ENCODE measurements at regions not wholly inside any gene's neighbourhood (a gene's known extent, or its start where the extent isn't known, plus 50 kb on each side); places are given as distances from the start of the nearest gene placed in this dataset.
"Not testable (repeated sequence)": the region's sequence is repeated elsewhere in the genome, so short reads cannot be mapped to it uniquely, and the experiment has no call there.

GRCh38 chr17:83011676-83012075 lies 67.7 kb upstream of the METRNL start:
- H3K27me3 Mint-ChIP-seq, H3K9me3 Mint-ChIP-seq, POLR2A ChIA-PET, DNase-seq, H3K27ac Mint-ChIP-seq, H3K4me3 Mint-ChIP-seq, H3K4me1 Mint-ChIP-seq, ATAC-seq: not testable (repeated sequence)
- H3K36me3 Mint-ChIP-seq: peaks cover 0 to 10% (median 2%) of the 10 kb centered on the region in 3 donors

- POLR2A ChIA-PET: no interaction called here
- Mint-ChIP-seq H3K9me3 (no peaks in the 10 kb centered on the region), H3K27me3 (no peaks in the 10 kb centered on the region), H3K36me3 (peaks cover 0 to 8% (median 2%) of the 10 kb centered on the region in 3 donors), H3K27ac (peak overlapping the region in 1 of 10 donors; percentile 19), H3K4me1 (peaks cover 0 to 7% (median 3%) of the 10 kb centered on the region in 4 donors), H3K4me3 (no peak overlapping the region)
- no peak for DNase-seq
- no peak for ATAC-seq
Observed at GRCh38 chr17:83012200-83012785, 67.1 kb upstream of the METRNL start.

- H3K27ac Mint-ChIP-seq: peak overlapping the region in 1 of 10 donors; percentile 84
- ATAC-seq (no peak), DNase-seq (no peak)
- H3K36me3 Mint-ChIP-seq: peaks cover 0 to 8% (median 2%) of the 10 kb centered on the region in 3 donors
- H3K27me3 Mint-ChIP-seq: no peaks in the 10 kb centered on the region
- H3K9me3 Mint-ChIP-seq: peaks cover 0 to 1% (median 0%) of the 10 kb centered on the region in 9 donors
- H3K4me3 Mint-ChIP-seq: peak overlapping the region in 1 of 10 donors; percentile 26
- H3K4me1 Mint-ChIP-seq: peaks cover 0 to 6% (median 2%) of the 10 kb centered on the region in 4 donors
- POLR2A ChIA-PET: no interaction called here
Observed at GRCh38 chr17:83012868-83013778, 66.3 kb upstream of the METRNL start.

GRCh38 chr17:83013779-83014117 lies 65.7 kb upstream of the METRNL start:
- ATAC-seq: no peak
- DNase-seq: no peak
- no peaks in the 10 kb centered on the region for H3K27me3 Mint-ChIP-seq
- H3K4me3 Mint-ChIP-seq: no peak overlapping the region
- no peak overlapping the region for H3K27ac Mint-ChIP-seq
- peaks cover 0 to 1% (median 0%) of the 10 kb centered on the region in 9 donors for H3K9me3 Mint-ChIP-seq
- POLR2A ChIA-PET: no interaction called here
- peaks cover 0 to 6% (median 2%) of the 10 kb centered on the region in 4 donors for H3K4me1 Mint-ChIP-seq
- peaks cover 0 to 8% (median 2%) of the 10 kb centered on the region in 3 donors for H3K36me3 Mint-ChIP-seq

GRCh38 chr17:83014297-83014696 lies 65.1 kb upstream of the METRNL start:
- Mint-ChIP-seq H3K27me3 (no peaks in the 10 kb centered on the region), H3K27ac (no peak overlapping the region), H3K9me3 (peaks cover 0 to 1% (median 0%) of the 10 kb centered on the region in 9 donors), H3K36me3 (peaks cover 0 to 8% (median 2%) of the 10 kb centered on the region in 3 donors), H3K4me3 (no peak overlapping the region), H3K4me1 (peaks cover 0 to 6% (median 2%) of the 10 kb centered on the region in 4 donors)
- POLR2A ChIA-PET: no interaction called here
- no peak for ATAC-seq
- no peak for DNase-seq

GRCh38 chr17:83014940-83015910 lies 64.2 kb upstream of the METRNL start:
- Mint-ChIP-seq H3K4me1 (peaks cover 0 to 6% (median 2%) of the 10 kb centered on the region in 4 donors), H3K27me3 (no peaks in the 10 kb centered on the region), H3K4me3 (no peak overlapping the region), H3K27ac (no peak overlapping the region), H3K36me3 (peaks cover 0 to 8% (median 2%) of the 10 kb centered on the region in 3 donors), H3K9me3 (peaks cover 0 to 1% (median 0%) of the 10 kb centered on the region in 9 donors)
- DNase-seq (no peak), ATAC-seq (no peak)
- POLR2A ChIA-PET: no interaction called here

- Mint-ChIP-seq H3K4me1 (peaks cover 0 to 12% (median 8%) of the 10 kb centered on the region in 4 donors), H3K4me3 (no peak overlapping the region), H3K27ac (no peak overlapping the region), H3K27me3 (no peaks in the 10 kb centered on the region), H3K36me3 (peaks cover 0 to 2% (median 0%) of the 10 kb centered on the region in 3 donors), H3K9me3 (peaks cover 0 to 1% (median 0%) of the 10 kb centered on the region in 9 donors)
- no peak for DNase-seq
- POLR2A ChIA-PET: no interaction called here
- ATAC-seq: no peak
Observed at GRCh38 chr17:83018658-83019193, 60.7 kb upstream of the METRNL start.

- Mint-ChIP-seq H3K27ac (no peak overlapping the region), H3K9me3 (peaks cover 0 to 1% (median 0%) of the 10 kb centered on the region in 9 donors), H3K36me3 (peaks cover 0 to 2% (median 0%) of the 10 kb centered on the region in 3 donors), H3K4me3 (no peak overlapping the region), H3K27me3 (no peaks in the 10 kb centered on the region), H3K4me1 (peaks cover 2 to 18% (median 11%) of the 10 kb centered on the region in 4 donors)
- ATAC-seq (no peak), DNase-seq (no peak)
- POLR2A ChIA-PET: no interaction called here
Observed at GRCh38 chr17:83019376-83019775, 60.0 kb upstream of the METRNL start.

GRCh38 chr17:83024218-83024971 lies 55.0 kb upstream of the METRNL start:
- peak overlapping the region in 5 of 10 donors; percentile 12 to 58 (median 33) for H3K4me3 Mint-ChIP-seq
- peaks cover 15 to 43% (median 34%) of the 10 kb centered on the region in 4 donors for H3K4me1 Mint-ChIP-seq
- peak in 1 of 2 donors; percentile 38 for ATAC-seq
- H3K27me3 Mint-ChIP-seq: no peaks in the 10 kb centered on the region
- peak in 1 of 10 donors; percentile 22 for DNase-seq
- POLR2A ChIA-PET: no interaction called here
- peak overlapping the region in 7 of 10 donors; percentile 31 to 79 (median 56) for H3K27ac Mint-ChIP-seq
- no peaks in the 10 kb centered on the region for H3K9me3 Mint-ChIP-seq
- peaks cover 0 to 9% (median 0%) of the 10 kb centered on the region in 3 donors for H3K36me3 Mint-ChIP-seq

GRCh38 chr17:83025636-83026280 lies 53.7 kb upstream of the METRNL start:
- Mint-ChIP-seq H3K27ac (peak overlapping the region; percentile 36 to 95 (median 90)), H3K36me3 (peaks cover 0 to 14% (median 0%) of the 10 kb centered on the region in 3 donors), H3K4me3 (peak overlapping the region; percentile 36 to 91 (median 70)), H3K9me3 (no peaks in the 10 kb centered on the region), H3K27me3 (no peaks in the 10 kb centered on the region), H3K4me1 (peaks cover 16 to 44% (median 34%) of the 10 kb centered on the region in 4 donors)
- POLR2A ChIA-PET: interaction anchor here (1.0 to 1.2 kb wide), 2 partner anchors 25 to 40 kb away, joined by 3 to 4 read pairs; no protein-coding TSS in a partner anchor
- ATAC-seq: peak in 1 of 2 donors; percentile 38
- peak in 2 of 10 donors; percentile 34 to 57 for DNase-seq

GRCh38 chr17:83026311-83026811 lies 53.0 kb upstream of the METRNL start:
- Mint-ChIP-seq H3K4me1 (peaks cover 16 to 44% (median 34%) of the 10 kb centered on the region in 4 donors), H3K27me3 (no peaks in the 10 kb centered on the region), H3K9me3 (no peaks in the 10 kb centered on the region), H3K27ac (peak overlapping the region; percentile 36 to 95 (median 90)), H3K36me3 (peaks cover 0 to 16% (median 0%) of the 10 kb centered on the region in 3 donors), H3K4me3 (peak overlapping the region; percentile 36 to 91 (median 70))
- DNase-seq: peak in 4 of 10 donors; percentile 13 to 72 (median 18)
- POLR2A ChIA-PET: interaction anchor here (1.0 to 1.2 kb wide), 2 partner anchors 25 to 40 kb away, joined by 3 to 4 read pairs; no protein-coding TSS in a partner anchor
- ATAC-seq: peak; percentile 75 to 80
